HFF-Myc (cell line): ENCODE measurements at regions not wholly inside any gene's neighbourhood (a gene's known extent, or its start where the extent isn't known, plus 50 kb on each side); places are given as distances from the start of the nearest gene placed in this dataset.
"Not testable (repeated sequence)": the region's sequence is repeated elsewhere in the genome, so short reads cannot be mapped to it uniquely, and the experiment has no call there.

Experiments
- DNase-seq: peaks from one replicate; pipeline ENCODE4 v3.0.0-alpha.2; 2011; ENCODE audit warnings: low read depth; ENCODE audit errors: extremely low read depth
- H3K4me3 ChIP-seq: replicated peaks from 2 replicates; pipeline ENCODE4 v1.5.1; 2011; ENCODE audit warnings: low read depth, mild to moderate bottlenecking, control low read depth, low read length
- TF ChIP-seq, protein P1 (sequence below): IDR thresholded peaks from 2 replicates; pipeline ENCODE4 v1.5.1; 2012; ENCODE audit warnings: mild to moderate bottlenecking, low read depth, low read length, control low read depth; ENCODE audit errors: missing control alignments

DNA sequence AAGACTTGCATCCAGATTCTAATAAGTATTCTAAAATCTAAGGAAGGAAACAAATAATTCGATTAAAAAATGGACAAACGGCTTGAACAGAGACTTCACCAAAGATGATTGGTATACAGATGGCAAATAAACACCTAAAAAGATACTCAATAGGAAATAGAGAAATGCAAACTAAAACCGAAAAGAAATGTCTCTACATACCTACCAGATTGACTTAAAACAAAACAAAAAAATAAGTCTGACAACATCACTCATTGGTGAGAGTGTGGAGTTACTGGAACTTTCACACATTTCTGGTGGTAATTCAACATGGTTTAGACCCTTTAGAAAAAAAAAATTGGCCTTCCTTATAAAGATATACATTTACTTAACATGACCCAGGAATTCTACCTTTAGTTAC lies 869.8 kb downstream of the TTLL7 start:
- no peak overlapping the region for H3K4me3 ChIP-seq
- no peak for DNase-seq
- TF ChIP-seq, protein P1, sequence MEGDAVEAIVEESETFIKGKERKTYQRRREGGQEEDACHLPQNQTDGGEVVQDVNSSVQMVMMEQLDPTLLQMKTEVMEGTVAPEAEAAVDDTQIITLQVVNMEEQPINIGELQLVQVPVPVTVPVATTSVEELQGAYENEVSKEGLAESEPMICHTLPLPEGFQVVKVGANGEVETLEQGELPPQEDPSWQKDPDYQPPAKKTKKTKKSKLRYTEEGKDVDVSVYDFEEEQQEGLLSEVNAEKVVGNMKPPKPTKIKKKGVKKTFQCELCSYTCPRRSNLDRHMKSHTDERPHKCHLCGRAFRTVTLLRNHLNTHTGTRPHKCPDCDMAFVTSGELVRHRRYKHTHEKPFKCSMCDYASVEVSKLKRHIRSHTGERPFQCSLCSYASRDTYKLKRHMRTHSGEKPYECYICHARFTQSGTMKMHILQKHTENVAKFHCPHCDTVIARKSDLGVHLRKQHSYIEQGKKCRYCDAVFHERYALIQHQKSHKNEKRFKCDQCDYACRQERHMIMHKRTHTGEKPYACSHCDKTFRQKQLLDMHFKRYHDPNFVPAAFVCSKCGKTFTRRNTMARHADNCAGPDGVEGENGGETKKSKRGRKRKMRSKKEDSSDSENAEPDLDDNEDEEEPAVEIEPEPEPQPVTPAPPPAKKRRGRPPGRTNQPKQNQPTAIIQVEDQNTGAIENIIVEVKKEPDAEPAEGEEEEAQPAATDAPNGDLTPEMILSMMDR, result no peak

DNA sequence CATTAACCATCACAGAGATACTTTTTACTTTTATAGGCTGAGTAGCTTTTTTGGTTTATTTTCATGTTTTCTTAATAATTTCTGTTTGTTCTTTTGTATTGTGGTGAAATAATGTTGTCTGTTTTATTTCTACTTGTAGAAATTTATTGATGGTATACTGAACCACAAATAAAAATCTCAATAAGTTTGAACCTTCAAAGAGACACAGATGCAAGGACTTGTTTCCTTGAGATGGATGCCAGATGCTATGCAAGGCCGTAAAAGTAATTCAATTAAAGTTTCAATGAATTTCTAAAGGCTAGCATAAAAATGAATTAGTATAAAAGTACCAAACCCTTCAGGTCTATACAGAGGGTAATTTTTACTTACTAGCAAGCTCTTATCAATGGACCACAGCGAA lies 873.5 kb downstream of the TTLL7 start:
- H3K4me3 ChIP-seq, result no peak overlapping the region
- no peak for DNase-seq
- TF ChIP-seq, protein P1, result no peak

DNA sequence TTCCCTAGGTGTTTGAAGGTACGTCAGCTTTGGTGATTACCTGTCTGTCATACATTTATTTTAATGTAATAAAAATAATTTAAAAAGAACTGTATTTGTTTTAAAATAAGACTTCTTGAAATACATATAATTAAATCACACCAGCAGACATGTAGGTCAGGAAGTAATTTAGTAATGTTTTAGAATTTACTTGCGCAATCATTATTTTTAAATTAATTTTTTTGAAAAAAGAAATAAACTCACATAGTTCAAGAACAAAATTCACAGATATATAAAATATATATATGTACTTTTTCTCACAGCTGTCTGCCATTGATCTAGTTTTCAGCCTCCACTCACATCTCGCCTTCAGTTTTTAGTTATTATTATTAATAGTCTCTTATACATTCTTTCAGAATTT lies 875.9 kb downstream of the TTLL7 start:
- H3K4me3 ChIP-seq, result no peak overlapping the region
- TF ChIP-seq, protein P1, result no peak
- DNase-seq, result no peak

DNA sequence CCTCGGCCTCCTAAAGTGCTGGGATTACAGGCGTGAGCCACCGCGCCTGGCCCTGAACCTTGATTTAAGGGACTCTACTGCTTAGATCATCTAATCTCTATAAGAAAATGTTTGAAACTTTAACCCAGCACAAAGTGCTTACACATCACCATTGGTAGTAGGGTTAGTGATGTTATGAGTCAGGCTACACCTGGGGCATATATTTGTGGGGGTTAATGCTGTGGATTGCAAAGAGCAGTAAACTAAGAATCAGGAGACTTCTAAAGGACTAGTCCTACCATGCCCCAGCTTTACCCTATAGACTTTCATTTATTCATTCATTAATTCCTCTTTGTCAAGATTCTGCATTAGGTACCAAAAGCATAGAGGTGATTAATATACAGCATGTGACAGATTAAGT lies 880.5 kb downstream of the TTLL7 start:
- no peak overlapping the region for H3K4me3 ChIP-seq
- no peak for DNase-seq
- TF ChIP-seq, protein P1, result no peak

DNA sequence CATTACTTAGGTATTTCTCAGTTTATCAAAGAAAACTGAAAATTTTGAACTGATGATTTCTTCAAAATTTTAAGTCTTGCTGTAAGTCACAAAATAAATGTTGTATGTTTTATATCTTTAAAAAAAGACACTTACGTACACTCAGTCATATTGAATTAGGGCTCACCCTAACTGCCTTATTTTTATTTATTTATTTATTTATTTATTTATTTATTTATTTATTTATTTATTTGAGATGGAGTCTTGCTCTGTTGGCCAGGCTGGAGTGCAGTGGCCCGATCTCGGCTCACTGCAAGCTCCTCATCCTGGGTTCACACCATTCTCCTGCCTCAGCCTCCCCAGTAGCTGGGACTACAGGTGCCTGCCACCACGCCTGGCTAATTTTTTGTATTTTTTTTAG lies 881.9 kb downstream of the TTLL7 start:
- not testable (repeated sequence) for DNase-seq, H3K4me3 ChIP-seq

DNA sequence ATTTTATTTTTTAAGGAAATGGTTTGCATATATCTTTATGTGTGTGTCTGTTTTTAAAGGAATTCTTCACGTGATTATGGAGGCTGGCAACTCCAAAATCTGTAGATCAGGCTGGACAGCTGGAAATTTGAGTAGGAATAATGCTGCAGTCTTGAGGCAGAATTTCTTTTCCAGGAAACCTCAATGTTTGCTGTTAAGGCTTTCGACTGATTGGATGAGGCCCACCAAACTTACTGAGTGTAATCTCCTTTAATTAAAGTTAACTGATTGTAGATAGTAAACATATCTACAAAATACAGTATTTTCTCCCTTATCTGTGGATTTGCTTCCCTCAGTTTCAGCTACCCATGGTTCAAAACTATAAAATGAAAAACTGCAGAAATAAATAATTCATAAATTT lies 883.1 kb downstream of the TTLL7 start:
- no peak for DNase-seq
- no peak overlapping the region for H3K4me3 ChIP-seq
- TF ChIP-seq, protein P1, result no peak

DNA sequence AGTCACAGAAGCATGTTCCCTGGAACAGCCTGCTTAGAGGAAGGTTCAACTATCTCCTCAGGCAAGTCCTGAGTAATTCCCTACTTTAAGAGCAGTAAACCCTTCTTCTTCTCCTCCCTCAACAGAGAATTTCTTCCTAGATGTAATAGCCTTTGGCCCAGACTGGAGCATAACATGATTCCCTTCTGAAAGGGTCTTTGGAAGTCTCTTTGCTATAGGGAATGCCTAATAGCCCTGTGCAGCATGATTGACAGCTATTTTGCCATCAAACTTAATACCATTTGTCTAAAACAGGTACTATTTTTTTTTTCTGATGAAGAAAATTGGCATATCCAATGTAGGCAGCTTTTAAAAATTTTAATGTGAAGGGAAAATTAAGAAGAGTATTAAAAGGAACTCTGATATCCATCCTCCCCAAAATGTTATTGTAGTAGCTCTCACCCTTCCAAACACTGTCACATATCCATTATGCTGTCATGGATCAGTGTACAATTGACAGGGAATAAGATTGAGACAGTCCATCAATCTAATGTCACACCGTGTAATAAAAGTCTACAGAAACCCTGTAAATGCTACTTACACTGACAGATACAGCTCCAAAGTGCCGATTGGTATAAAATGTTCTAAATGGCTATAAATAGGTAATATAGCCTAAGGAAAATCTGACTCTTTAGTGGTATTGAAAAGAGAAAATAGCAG lies 884.6 kb downstream of the TTLL7 start:
- DNase-seq, result no peak
- H3K4me3 ChIP-seq, result no peak overlapping the region
- TF ChIP-seq, protein P1, result no peak
